LNCaP clone FGC (cell line): ENCODE measurements at regions not wholly inside any gene's neighbourhood (a gene's known extent, or its start where the extent isn't known, plus 50 kb on each side); places are given as distances from the start of the nearest gene placed in this dataset.
"Not testable (repeated sequence)": the region's sequence is repeated elsewhere in the genome, so short reads cannot be mapped to it uniquely, and the experiment has no call there.

Experiments
- DNase-seq: peaks from one replicate; pipeline ENCODE4 v3.0.0-alpha.2; 2011; ENCODE audit warnings: low read depth
- H3K4me3 ChIP-seq: 2 replicates; pipeline ENCODE4 v1.5.1; 2011; ENCODE audit warnings: mild to moderate bottlenecking, low read depth, low read length, control low read depth
- CTCF ChIP-seq: IDR thresholded peaks from 2 replicates; pipeline ENCODE4 v1.5.1; 2012; ENCODE audit warnings: mild to moderate bottlenecking; ENCODE audit not compliant: control insufficient read depth, insufficient read depth; ENCODE audit errors: extremely low read depth

- DNase-seq: no peak
- no peak overlapping the region for H3K4me3 ChIP-seq
- TF ChIP-seq CTCF: no peak
These were observed 120.5 kb downstream of the IER5 start for GRCh38 chr1:181208967-181209366.

GRCh38 chr1:181213056-181213455 is 124.6 kb downstream of the IER5 start:
- 0 out of 2 replicates have a peak, but pooled peaks have one; percentile 16 for TF ChIP-seq CTCF
- no peak overlapping the region for H3K4me3 ChIP-seq
- no peak for DNase-seq

- TF ChIP-seq CTCF: no peak
- H3K4me3 ChIP-seq: no peak overlapping the region
- no peak for DNase-seq
These were observed 128.1 kb downstream of the IER5 start for GRCh38 chr1:181216591-181216994.

GRCh38 chr1:181219938-181220337 is 131.4 kb downstream of the IER5 start:
- no peak for TF ChIP-seq CTCF
- H3K4me3 ChIP-seq: no peak overlapping the region
- DNase-seq: no peak

GRCh38 chr1:181221078-181221477 is 132.6 kb downstream of the IER5 start:
- TF ChIP-seq CTCF: no peak
- DNase-seq: no peak
- H3K4me3 ChIP-seq: no peak overlapping the region

- DNase-seq: no peak
- no peak for TF ChIP-seq CTCF
- no peak overlapping the region for H3K4me3 ChIP-seq
These were observed 134.5 kb downstream of the IER5 start for GRCh38 chr1:181222972-181223505.

GRCh38 chr1:181226728-181227127 is 138.2 kb downstream of the IER5 start:
- not testable (repeated sequence) for DNase-seq, H3K4me3 ChIP-seq

GRCh38 chr1:181239086-181239485 is 150.6 kb downstream of the IER5 start:
- DNase-seq: no peak
- H3K4me3 ChIP-seq: no peak overlapping the region
- no peak for TF ChIP-seq CTCF

- not testable (repeated sequence) for H3K4me3 ChIP-seq, DNase-seq
These were observed 157.8 kb downstream of the IER5 start for GRCh38 chr1:181246320-181246719.

GRCh38 chr1:181248361-181248760 is 159.9 kb downstream of the IER5 start:
- not testable (repeated sequence) for DNase-seq

More at GRCh38 chr1:181248361-181248760, 159.9 kb downstream of the IER5 start:
- not testable (repeated sequence) for H3K4me3 ChIP-seq
